ENCODE measurements at regions not wholly inside any gene's neighbourhood (a gene's known extent, or its start where the extent isn't known, plus 50 kb on each side); places are given as distances from the start of the nearest gene placed in this dataset.
"Not testable (repeated sequence)": the region's sequence is repeated elsewhere in the genome, so short reads cannot be mapped to it uniquely, and the experiment has no call there.

- DNase-seq (ENCODE audit: low spot score): not testable (repeated sequence)
These were observed 1372.6 kb downstream of the FOXD4L5 start for GRCh38 chr9:63912451-63912850.

GRCh38 chr9:63909076-63909475 lies 1375.9 kb downstream of the FOXD4L5 start:
- DNase-seq (ENCODE audit: low spot score): not testable (repeated sequence)

- DNase-seq (ENCODE audit: low spot score): not testable (repeated sequence)
These were observed 1385.3 kb downstream of the FOXD4L5 start for GRCh38 chr9:63899637-63900190.

GRCh38 chr9:63881386-63881785 lies 1403.6 kb downstream of the FOXD4L5 start:
- DNase-seq (ENCODE audit: low spot score): not testable (repeated sequence)

GRCh38 chr9:63876380-63876779 lies 1408.6 kb downstream of the FOXD4L5 start:
- not testable (repeated sequence) for DNase-seq (ENCODE audit: low spot score)

- DNase-seq (ENCODE audit: low spot score): peak; percentile 60
These were observed 1425.4 kb downstream of the FOXD4L5 start for GRCh38 chr9:63859475-63860215.

GRCh38 chr9:63859090-63859474 lies 1425.9 kb downstream of the FOXD4L5 start:
- DNase-seq (ENCODE audit: low spot score): not testable (repeated sequence)

GRCh38 chr9:63853140-63853751 lies 1431.8 kb downstream of the FOXD4L5 start:
- DNase-seq (ENCODE audit: low spot score): not testable (repeated sequence)

GRCh38 chr9:63824804-63825203 lies 1460.2 kb downstream of the FOXD4L5 start:
- DNase-seq (ENCODE audit: low spot score): peak; percentile 6

GRCh38 chr9:63823375-63824201 lies 1461.4 kb downstream of the FOXD4L5 start:
- not testable (repeated sequence) for DNase-seq (ENCODE audit: low spot score)

GRCh38 chr9:63822615-63823374 lies 1462.2 kb downstream of the FOXD4L5 start:
- not testable (repeated sequence) for DNase-seq (ENCODE audit: low spot score)

GRCh38 chr9:63821293-63821692 lies 1463.7 kb downstream of the FOXD4L5 start:
- not testable (repeated sequence) for DNase-seq (ENCODE audit: low spot score)

GRCh38 chr9:63820882-63821281 lies 1464.1 kb downstream of the FOXD4L5 start:
- not testable (repeated sequence) for DNase-seq (ENCODE audit: low spot score)

- not testable (repeated sequence) for DNase-seq (ENCODE audit: low spot score)
These were observed 1464.6 kb downstream of the FOXD4L5 start for GRCh38 chr9:63820383-63820782.

GRCh38 chr9:63817622-63818518 lies 1467.1 kb downstream of the FOXD4L5 start:
- peak; percentile 63 for DNase-seq (ENCODE audit: low spot score)

- DNase-seq (ENCODE audit: low spot score): peak; percentile 66
These were observed 1468.0 kb downstream of the FOXD4L5 start for GRCh38 chr9:63816751-63817621.

GRCh38 chr9:63814970-63815669 lies 1469.9 kb downstream of the FOXD4L5 start:
- not testable (repeated sequence) for DNase-seq (ENCODE audit: low spot score)

GRCh38 chr9:63813391-63814021 lies 1471.5 kb downstream of the FOXD4L5 start:
- not testable (repeated sequence) for DNase-seq (ENCODE audit: low spot score)
